HCT116 (cell line): ENCODE measurements at regions not wholly inside any gene's neighbourhood (a gene's known extent, or its start where the extent isn't known, plus 50 kb on each side); places are given as distances from the start of the nearest gene placed in this dataset.

Source experiments
- ATAC-seq: fragments of 200-7000 bp; cut with Tn5 transposase; 2 replicates; pipeline ENCODE4 v1.9.1; 2020; ENCODE audit warnings: mild to moderate bottlenecking, moderate library complexity
- BruUV-seq: library from RNA; stranded (reverse); fragments of 400-500 nt; replicated peaks from 2 replicates; lab custom pipeline; 2021; lab: Mats Ljungman, UMichigan
- CTCF ChIA-PET: fragments of 300-600 bp; sonication (Branson Sonifier 250); formaldehyde crosslinking; loops from one replicate; lab custom pipeline; 2021; ENCODE audit warnings: antibody characterized with exemption; lab: Charles Lee
- POLR2A ChIA-PET: fragments of 300-600, 350-600 bp; sonication (Branson Sonifier 250); formaldehyde crosslinking; loops from one replicate; lab custom pipeline; 2021; ENCODE audit warnings: antibody characterized with exemption; lab: Charles Lee
- RAD21 ChIA-PET, 2 experiments: fragments of 300-600 bp; sonication (Branson Sonifier 250); formaldehyde crosslinking; loops; one replicate each; lab custom pipeline; 2023; ENCODE audit warnings: low total read pairs in 2 of 2; ENCODE audit not compliant: uncharacterized antibody in 2 of 2, unreplicated experiment in 2 of 2, low non-redundant PET in 1 of 2; lab: Charles Lee
- DNase-seq: peaks from one replicate; pipeline ENCODE4 v3.0.0-alpha.2; 2010; ENCODE audit warnings: low read depth, low spot score
- H2AFZ ChIP-seq: fragments of 200-600 bp; shearing (Covaris generic), sonication (generic); 2 replicates; pipeline ENCODE4 v1.6.1; 2017; ENCODE audit warnings: low read depth, mixed run types, mixed read lengths, antibody characterized with exemption, low read length; ENCODE audit not compliant: poor library complexity, severe bottlenecking
- H3K27ac ChIP-seq: 2 replicates; pipeline ENCODE4 v1.5.1; 2012; ENCODE audit warnings: low read depth, low read length
- H3K27me3 ChIP-seq: fragments of 200-600 bp; sonication (generic); 2 replicates; pipeline ENCODE4 v1.6.1; 2016; ENCODE audit warnings: mixed run types, low read length, mixed read lengths; ENCODE audit not compliant: insufficient read depth
- H3K36me3 ChIP-seq, 2 experiments: fragments of 200-500 bp in 1 of 2; fragments of 200-600 bp in 1 of 2; sonication (Bioruptor generic) in 1 of 2; sonication (generic) in 1 of 2; 2 replicates each; pipeline versions ENCODE4 v1.5.1 to v1.6.1; 2014 to 2016; ENCODE audit warnings: low read length in 2 of 2, inconsistent platforms in 1 of 2, mixed read lengths in 1 of 2, mixed run types in 1 of 2; ENCODE audit not compliant: insufficient read depth in 2 of 2, control insufficient read depth in 1 of 2
- H3K4me1 ChIP-seq, 2 experiments: fragments of 200-600 bp in 1 of 2; sonication (generic) in 1 of 2; 2 replicates each; pipeline versions ENCODE4 v1.5.1 to v1.6.1; 2012 to 2017; ENCODE audit warnings: low read length in 2 of 2, inconsistent platforms in 1 of 2, mild to moderate bottlenecking in 1 of 2, mixed read lengths in 1 of 2, mixed run types in 1 of 2, moderate library complexity in 1 of 2; ENCODE audit not compliant: insufficient read depth in 2 of 2, control insufficient read depth in 1 of 2
- H3K4me2 ChIP-seq: fragments of 200-600 bp; sonication (generic); 2 replicates; pipeline ENCODE4 v1.6.1; 2017; ENCODE audit warnings: mixed run types, low read length, mixed read lengths
- H3K4me3 ChIP-seq, 2 experiments: fragments of 200-600 bp in 1 of 2; sonication (generic) in 1 of 2; replicated peaks in 1 of 2; 2 replicates each; pipeline ENCODE4 v1.5.1; 2011 to 2016; ENCODE audit warnings: low read length in 2 of 2, control low read depth in 1 of 2, low read depth in 1 of 2, mild to moderate bottlenecking in 1 of 2, mixed read lengths in 1 of 2, mixed run types in 1 of 2
- H3K79me2 ChIP-seq: fragments of 200-600 bp; sonication (generic); 2 replicates; pipeline ENCODE4 v1.6.1; 2017; ENCODE audit warnings: mild to moderate bottlenecking, mixed run types, low read length, moderate library complexity, mixed read lengths; ENCODE audit not compliant: insufficient read depth
- H3K9ac ChIP-seq: fragments of 200-600 bp; sonication (generic); 2 replicates; pipeline ENCODE4 v1.6.1; 2016; ENCODE audit warnings: low read length, mixed read lengths
- H3K9me2 ChIP-seq: fragments of 200-600 bp; sonication (generic), shearing (Covaris generic); 2 replicates; pipeline ENCODE4 v1.6.1; 2017; ENCODE audit warnings: mixed run types, mild to moderate bottlenecking, moderate library complexity; ENCODE audit not compliant: insufficient read depth
- H3K9me3 ChIP-seq, 2 experiments: fragments of 200-500 bp in 1 of 2; fragments of 200-600 bp in 1 of 2; sonication (Bioruptor generic) in 1 of 2; sonication (generic) in 1 of 2; 2 replicates each; pipeline ENCODE4 v1.6.1; 2014 to 2017; ENCODE audit warnings: low read length in 2 of 2, mixed read lengths in 2 of 2, inconsistent platforms in 1 of 2, low read depth in 1 of 2, mild to moderate bottlenecking in 1 of 2, mixed run types in 1 of 2, moderate library complexity in 1 of 2; ENCODE audit not compliant: control insufficient read depth in 1 of 2, insufficient read depth in 1 of 2
- H4K20me1 ChIP-seq: fragments of 200-600 bp; sonication (generic), shearing (Covaris generic); 2 replicates; pipeline ENCODE4 v1.6.1; 2017; ENCODE audit warnings: mixed run types, mild to moderate bottlenecking, moderate library complexity; ENCODE audit not compliant: insufficient read depth
- CBX3 ChIP-seq: IDR thresholded peaks from 2 replicates; pipeline ENCODE4 v1.6.1; 2012; ENCODE audit warnings: low read depth
- CEBPB ChIP-seq: IDR thresholded peaks from 2 replicates; pipeline ENCODE4 v1.6.1; 2012; ENCODE audit warnings: low read depth
- CTCF ChIP-seq, 3 experiments: fragments of 200-600 bp in 1 of 3; sonication (generic) in 1 of 3; IDR thresholded peaks in 2 of 3; conservative IDR thresholded peaks in 1 of 3; 2 replicates each; pipeline ENCODE4 v1.5.1; 2012 to 2017; ENCODE audit warnings: low read depth in 2 of 3, low read length in 2 of 3, antibody characterized with exemption in 1 of 3, borderline replicate concordance in 1 of 3, control low read depth in 1 of 3, mild to moderate bottlenecking in 1 of 3, mixed read lengths in 1 of 3, mixed run types in 1 of 3, moderate library complexity in 1 of 3; ENCODE audit not compliant: insufficient read depth in 1 of 3
- EGR1 ChIP-seq: IDR thresholded peaks from 2 replicates; pipeline ENCODE4 v1.6.1; 2012; ENCODE audit warnings: low read depth
- ELF1 ChIP-seq: IDR thresholded peaks from 2 replicates; pipeline ENCODE4 v1.6.1; 2012; ENCODE audit warnings: low read depth, borderline replicate concordance
- EZH2 ChIP-seq: fragments of 200-600 bp; sonication (generic); IDR thresholded peaks from 2 replicates; pipeline ENCODE4 v1.6.1; 2017; ENCODE audit warnings: antibody characterized with exemption, mixed run types
- FOSL1 ChIP-seq: IDR thresholded peaks from 2 replicates; pipeline ENCODE4 v1.6.1; 2012; ENCODE audit warnings: low read depth
- MAX ChIP-seq: IDR thresholded peaks from 2 replicates; pipeline ENCODE4 v1.6.1; 2012
- POLR2A ChIP-seq: IDR thresholded peaks from 2 replicates; pipeline ENCODE4 v1.7.0; 2011; ENCODE audit warnings: borderline replicate concordance; ENCODE audit not compliant: insufficient read depth, insufficient read length; ENCODE audit errors: extremely low read depth
- POLR2AphosphoS5 ChIP-seq: IDR thresholded peaks from 2 replicates; pipeline ENCODE4 v1.6.1; 2011; ENCODE audit warnings: mild to moderate bottlenecking, low read depth, low read length, moderate library complexity
- RAD21 ChIP-seq: IDR thresholded peaks from 2 replicates; pipeline ENCODE4 v1.6.1; 2012; ENCODE audit warnings: low read depth, mild to moderate bottlenecking
- REST ChIP-seq: IDR thresholded peaks from 2 replicates; pipeline ENCODE4 v1.6.1; 2012; ENCODE audit warnings: low read depth
- SIN3A ChIP-seq: IDR thresholded peaks from 2 replicates; pipeline ENCODE4 v1.6.1; 2012; ENCODE audit warnings: low read depth
- SP1 ChIP-seq: IDR thresholded peaks from 2 replicates; pipeline ENCODE4 v1.6.1; 2012; ENCODE audit warnings: low read depth
- SRF ChIP-seq: IDR thresholded peaks from 2 replicates; pipeline ENCODE4 v1.6.1; 2012; ENCODE audit warnings: low read depth
- TCF7L2 ChIP-seq: IDR thresholded peaks from 2 replicates; pipeline ENCODE4 v1.7.0; 2011; ENCODE audit warnings: borderline replicate concordance, inconsistent platforms; ENCODE audit not compliant: insufficient read depth, insufficient read length; ENCODE audit errors: extremely low read depth
- YY1 ChIP-seq: IDR thresholded peaks from 2 replicates; pipeline ENCODE4 v1.6.1; 2011; ENCODE audit warnings: low read length, low read depth, moderate library complexity, mild to moderate bottlenecking; ENCODE audit not compliant: insufficient replicate concordance; ENCODE audit errors: extremely low read depth
- ZBTB33 ChIP-seq: IDR thresholded peaks from 2 replicates; pipeline ENCODE4 v1.6.1; 2011; ENCODE audit warnings: mild to moderate bottlenecking, low read length, moderate library complexity; ENCODE audit not compliant: insufficient replicate concordance; ENCODE audit errors: extremely low read depth
- ZFX ChIP-seq: fragments of 450-650 bp; IDR thresholded peaks from 2 replicates; pipeline ENCODE4 v1.6.1; 2017
- ZNF274 ChIP-seq: fragments of 200-500 bp; sonication (Bioruptor generic); IDR thresholded peaks from 2 replicates; pipeline ENCODE4 v1.6.1; 2014; ENCODE audit warnings: mild to moderate bottlenecking, low read depth, low read length, inconsistent platforms
- intact Hi-C: fragments of 100-400 bp; cut with micrococcal nuclease; formaldehyde crosslinking; loops from 2 replicates; pipeline ENCODE4 v1.10.0; 2022

GRCh38 chr5:73299665-73300336, 126.8 kb downstream of the TMEM174 start:
- Histone ChIP-seq H3K4me3 (no peak overlapping the region; a peak in 1 of 4 replicates), H2AFZ (no peak overlapping the region), H4K20me1 (no peaks in the 10 kb centered on the region), H3K27me3 (no peaks in the 10 kb centered on the region), H3K4me2 (peak overlapping the region; percentile 74), H3K27ac (no peak overlapping the region), H3K9me3 (no peaks in the 10 kb centered on the region), H3K9me2 (no peaks in the 10 kb centered on the region), H3K4me1 (peaks cover 0 to 14% of the 10 kb centered on the region in 2 experiments; a peak in 1 of 4 replicates), H3K79me2 (no peaks in the 10 kb centered on the region), H3K36me3 (no peaks in the 10 kb centered on the region), H3K9ac (no peak overlapping the region)
- intact Hi-C loops: no loop called here
- ChIA-PET RAD21 (no interaction called here), POLR2A (no interaction called here), CTCF (interaction anchor here (0.9 kb wide), 1 partner anchor 152 kb away, joined by 3 read pairs; no protein-coding TSS in a partner anchor)
- no peak for ATAC-seq
- BruUV-seq: no TSS peak
- no peak for TF ChIP-seq RAD21
- no peak for TF ChIP-seq MAX
- no peak for TF ChIP-seq FOSL1
- no peak for TF ChIP-seq ZFX
- TF ChIP-seq SRF: no peak
- TF ChIP-seq CTCF (IDR thresholded peaks at IDR 0.05 in 2 of 3, conservative IDR thresholded peaks at IDR 0.05 in 1 of 3; ENCODE audit: borderline replicate concordance in 1 of 3, insufficient read depth in 1 of 3, low read depth in 2 of 3, low read length in 2 of 3): no peak
- TF ChIP-seq SP1: no peak
- TF ChIP-seq SIN3A: no peak
- no peak for TF ChIP-seq CBX3
- no peak for TF ChIP-seq YY1
- TF ChIP-seq REST: no peak
- no peak for TF ChIP-seq ZNF274
- TF ChIP-seq TCF7L2: no peak
- TF ChIP-seq EZH2: no peak
- TF ChIP-seq CEBPB: no peak
- no peak for TF ChIP-seq ZBTB33
- TF ChIP-seq EGR1: no peak
- TF ChIP-seq POLR2AphosphoS5: no peak
- no peak for TF ChIP-seq ELF1
- no peak for TF ChIP-seq POLR2A
- DNase-seq: no peak
